ENCODE measurements at regions not wholly inside any gene's neighbourhood (a gene's known extent, or its start where the extent isn't known, plus 50 kb on each side); places are given as distances from the start of the nearest gene placed in this dataset.
"Not testable (repeated sequence)": the region's sequence is repeated elsewhere in the genome, so short reads cannot be mapped to it uniquely, and the experiment has no call there.

GRCh38 chr7:79520543-79520942 is 67.1 kb upstream of the MAGI2 start:
- Histone ChIP-seq H3K36me3 (no peaks in the 10 kb centered on the region), H3K4me1 (no peaks in the 10 kb centered on the region), H3K4me3 (no peak overlapping the region), H3K9me3 (no peaks in the 10 kb centered on the region), H3K27me3 (no peaks in the 10 kb centered on the region), H3K27ac (no peak overlapping the region)
- TF ChIP-seq, protein P1, sequence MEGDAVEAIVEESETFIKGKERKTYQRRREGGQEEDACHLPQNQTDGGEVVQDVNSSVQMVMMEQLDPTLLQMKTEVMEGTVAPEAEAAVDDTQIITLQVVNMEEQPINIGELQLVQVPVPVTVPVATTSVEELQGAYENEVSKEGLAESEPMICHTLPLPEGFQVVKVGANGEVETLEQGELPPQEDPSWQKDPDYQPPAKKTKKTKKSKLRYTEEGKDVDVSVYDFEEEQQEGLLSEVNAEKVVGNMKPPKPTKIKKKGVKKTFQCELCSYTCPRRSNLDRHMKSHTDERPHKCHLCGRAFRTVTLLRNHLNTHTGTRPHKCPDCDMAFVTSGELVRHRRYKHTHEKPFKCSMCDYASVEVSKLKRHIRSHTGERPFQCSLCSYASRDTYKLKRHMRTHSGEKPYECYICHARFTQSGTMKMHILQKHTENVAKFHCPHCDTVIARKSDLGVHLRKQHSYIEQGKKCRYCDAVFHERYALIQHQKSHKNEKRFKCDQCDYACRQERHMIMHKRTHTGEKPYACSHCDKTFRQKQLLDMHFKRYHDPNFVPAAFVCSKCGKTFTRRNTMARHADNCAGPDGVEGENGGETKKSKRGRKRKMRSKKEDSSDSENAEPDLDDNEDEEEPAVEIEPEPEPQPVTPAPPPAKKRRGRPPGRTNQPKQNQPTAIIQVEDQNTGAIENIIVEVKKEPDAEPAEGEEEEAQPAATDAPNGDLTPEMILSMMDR (IDR thresholded peaks at IDR 0.05) = no peak
- DNase-seq = no peak
- intact Hi-C loops (cut with DNase I; ENCODE audit: low total_unique reads) = no loop called here

GRCh38 chr7:79515358-79515757 is 61.9 kb upstream of the MAGI2 start:
- no peaks in the 10 kb centered on the region for H3K27me3 ChIP-seq
- no peaks in the 10 kb centered on the region for H3K36me3 ChIP-seq
- H3K9me3 ChIP-seq = no peaks in the 10 kb centered on the region
- no peak overlapping the region for H3K27ac ChIP-seq
- TF ChIP-seq, protein P1 (IDR thresholded peaks at IDR 0.05) = no peak
- intact Hi-C loops (cut with DNase I; ENCODE audit: low total_unique reads) = no loop called here
- no peak overlapping the region for H3K4me3 ChIP-seq
- DNase-seq = no peak
- H3K4me1 ChIP-seq = no peaks in the 10 kb centered on the region

DNA sequence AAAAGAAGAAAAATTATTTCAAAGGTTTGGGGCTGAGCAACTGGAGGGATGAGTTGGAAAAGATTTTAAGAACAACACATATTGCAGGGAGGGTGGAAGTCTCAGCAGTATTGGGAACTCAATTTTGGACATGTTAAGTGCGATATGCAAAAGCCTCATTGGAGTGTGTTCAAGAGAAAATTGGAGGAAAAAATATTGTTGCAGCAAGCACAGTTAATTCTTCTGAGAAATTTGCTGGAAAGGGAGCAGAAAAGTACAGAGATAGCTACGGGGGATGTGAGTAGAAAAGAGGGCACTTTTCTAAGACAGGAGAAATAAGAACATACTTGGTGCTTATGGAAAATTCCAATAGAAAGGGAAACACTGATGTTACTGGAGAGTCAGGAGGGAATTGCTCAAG is 59.8 kb upstream of the MAGI2 start:
- no peaks in the 10 kb centered on the region for H3K4me1 ChIP-seq
- TF ChIP-seq, protein P1 (IDR thresholded peaks at IDR 0.05) = no peak
- no peak overlapping the region for H3K27ac ChIP-seq
- intact Hi-C loops (cut with DNase I; ENCODE audit: low total_unique reads) = no loop called here
- no peak overlapping the region for H3K4me3 ChIP-seq
- no peaks in the 10 kb centered on the region for H3K27me3 ChIP-seq
- H3K9me3 ChIP-seq = no peaks in the 10 kb centered on the region
- no peaks in the 10 kb centered on the region for H3K36me3 ChIP-seq
- DNase-seq = no peak

- TF ChIP-seq, protein P1 (IDR thresholded peaks at IDR 0.05) = no peak
- Histone ChIP-seq H3K4me3 (no peak overlapping the region), H3K27me3 (no peaks in the 10 kb centered on the region), H3K36me3 (no peaks in the 10 kb centered on the region), H3K27ac (no peak overlapping the region), H3K4me1 (no peaks in the 10 kb centered on the region), H3K9me3 (no peaks in the 10 kb centered on the region)
- no peak for DNase-seq
- intact Hi-C loops (cut with DNase I; ENCODE audit: low total_unique reads) = no loop called here
These were observed 58.8 kb upstream of the MAGI2 start for GRCh38 chr7:79512261-79512660.

DNA sequence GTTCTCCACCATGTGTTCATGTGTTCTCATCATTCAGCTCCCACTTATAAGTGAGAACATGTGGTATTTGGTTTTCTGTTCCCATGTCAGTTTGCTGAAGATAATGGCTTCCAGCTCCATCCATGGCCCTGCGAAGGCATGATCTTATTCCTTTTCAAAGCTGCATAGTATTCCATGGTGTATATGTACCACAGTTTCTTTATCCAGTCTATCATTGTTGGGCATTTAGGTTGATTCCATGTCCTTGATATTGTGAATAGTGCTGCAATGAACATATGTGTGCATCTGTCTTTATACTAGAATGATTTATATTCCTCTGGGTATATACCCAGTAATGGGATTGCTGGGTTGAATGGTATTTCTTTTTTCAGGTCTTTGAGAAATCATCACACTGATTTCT is 57.6 kb upstream of the MAGI2 start:
- H3K27me3 ChIP-seq; intact Hi-C loops (cut with DNase I; ENCODE audit: low total_unique reads); H3K36me3 ChIP-seq; H3K4me1 ChIP-seq; H3K27ac ChIP-seq; H3K9me3 ChIP-seq; DNase-seq; H3K4me3 ChIP-seq: not testable (repeated sequence)

DNA sequence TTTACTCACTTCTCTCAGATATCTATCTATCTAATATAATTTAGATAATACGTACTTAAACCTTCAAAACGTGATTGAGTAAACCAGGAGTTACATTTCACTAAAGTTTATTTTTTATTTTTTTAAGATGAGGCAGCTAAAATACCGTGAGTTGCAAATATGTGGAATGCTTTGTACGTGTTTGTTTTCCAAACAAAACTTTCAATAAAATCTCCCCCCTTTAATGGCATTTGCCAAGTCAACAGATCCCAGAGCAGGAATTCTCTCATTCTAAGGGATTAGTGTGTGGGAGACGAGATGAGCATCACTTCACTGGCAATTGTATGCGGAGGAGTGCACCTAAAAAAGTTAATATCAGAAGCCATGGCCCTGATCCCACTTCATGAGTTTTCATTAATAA is 53.7 kb upstream of the MAGI2 start:
- intact Hi-C loops (cut with DNase I; ENCODE audit: low total_unique reads) = no loop called here
- no peaks in the 10 kb centered on the region for H3K9me3 ChIP-seq

More for the DNA sequence above, 53.7 kb upstream of the MAGI2 start:
- no peak for DNase-seq
- Histone ChIP-seq H3K4me3 (no peak overlapping the region), H3K4me1 (no peaks in the 10 kb centered on the region), H3K27ac (no peak overlapping the region), H3K36me3 (no peaks in the 10 kb centered on the region), H3K27me3 (no peaks in the 10 kb centered on the region)
- TF ChIP-seq, protein P1 (IDR thresholded peaks at IDR 0.05) = no peak

All from tibial artery (tissue), 4 donors.